DOHH2 (cell line): ENCODE measurements at regions not wholly inside any gene's neighbourhood (a gene's known extent, or its start where the extent isn't known, plus 50 kb on each side); places are given as distances from the start of the nearest gene placed in this dataset.

Experiments used
- CTCF ChIP-seq: fragments of 200-600 bp; sonication (generic); IDR thresholded peaks from one replicate; pipeline ENCODE4 v1.5.1; 2014; ENCODE audit warnings: antibody characterized with exemption, mild to moderate bottlenecking, low read depth, low read length; ENCODE audit not compliant: poor library complexity, severe bottlenecking
- EZH2phosphoT487 ChIP-seq: fragments of 200-600 bp; sonication (generic); IDR thresholded peaks from 2 replicates; pipeline ENCODE4 v1.6.1; 2017; ENCODE audit warnings: borderline replicate concordance, mild to moderate bottlenecking, antibody characterized with exemption, low read length, moderate library complexity, mixed read lengths

DNA sequence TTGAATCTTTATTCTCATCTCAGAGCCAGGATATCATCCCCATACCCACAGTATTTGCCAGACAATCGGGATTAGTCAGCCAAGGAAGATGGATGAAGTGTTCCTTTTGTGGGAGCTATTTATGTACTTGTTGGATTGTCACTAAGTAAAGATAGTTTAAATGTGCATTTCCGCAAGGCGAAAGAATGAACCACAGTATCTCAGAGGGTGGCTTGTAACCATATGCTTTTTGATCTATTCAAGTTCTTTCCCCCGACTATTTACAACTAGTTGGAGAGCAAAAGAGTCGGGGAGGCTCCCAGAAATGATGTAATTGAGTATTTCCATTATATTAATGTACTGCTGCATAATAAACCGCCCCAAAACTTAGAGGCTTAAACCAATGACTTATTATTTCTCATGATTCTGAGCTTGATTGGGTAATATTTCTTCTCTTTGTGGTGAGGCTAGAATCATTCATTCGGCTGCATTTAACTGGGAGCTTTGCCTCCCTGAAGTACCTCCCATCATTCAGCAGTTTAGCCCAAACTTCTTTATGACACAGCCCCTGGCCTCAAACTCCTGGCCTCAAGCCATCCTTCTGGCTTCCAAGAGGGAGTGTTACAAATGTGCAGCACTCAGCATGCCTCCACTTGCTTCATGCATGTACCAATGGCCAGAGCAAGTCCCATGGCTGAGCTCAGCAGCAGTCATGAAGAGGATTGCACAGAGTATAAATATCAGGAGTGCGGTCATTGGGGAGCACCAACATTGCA, 423.7 kb downstream of the METTL4 start:
- no peak for TF ChIP-seq CTCF
- TF ChIP-seq EZH2phosphoT487 = no peak
